Bronchial epithelial cell (primary cell): ENCODE measurements at regions not wholly inside any gene's neighbourhood (a gene's known extent, or its start where the extent isn't known, plus 50 kb on each side); places are given as distances from the start of the nearest gene placed in this dataset.

Source experiments
- DNase-seq: peaks from one replicate; pipeline ENCODE4 v3.0.0-alpha.2; 2010; ENCODE audit warnings: low read depth
- FAIRE-seq: peaks from 2 replicates; lab custom pipeline; 2011; peaks lifted over from hg19 to GRCh38; lab: Jason Lieb, UNC
- H3K27me3 ChIP-seq: 2 replicates; pipeline ENCODE4 v1.5.1; 2011; ENCODE audit warnings: low read length; ENCODE audit not compliant: control insufficient read depth, insufficient read depth
- H3K36me3 ChIP-seq: 2 replicates; pipeline ENCODE4 v1.5.1; 2011; ENCODE audit warnings: low read length; ENCODE audit not compliant: control insufficient read depth, insufficient read depth
- H3K4me3 ChIP-seq: 2 replicates; pipeline ENCODE4 v1.5.1; 2011; ENCODE audit warnings: mild to moderate bottlenecking, low read depth, low read length, control low read depth
- CTCF ChIP-seq: IDR thresholded peaks from 2 replicates; pipeline ENCODE4 v1.5.1; 2011; ENCODE audit warnings: mild to moderate bottlenecking, moderate library complexity, low read length, control low read depth, inconsistent platforms; ENCODE audit not compliant: insufficient read depth, severe bottlenecking

- DNase-seq (no peak), FAIRE-seq (peak; percentile 18)
- no peak for TF ChIP-seq CTCF
- H3K36me3 ChIP-seq: no peaks in the 10 kb centered on the region
- H3K4me3 ChIP-seq: no peak overlapping the region
- no peaks in the 10 kb centered on the region for H3K27me3 ChIP-seq
Observed at GRCh38 chr2:129777146-129777545, 202.3 kb upstream of the RAB6C start.

- no peak for FAIRE-seq
Observed at GRCh38 chr2:129777762-129778583, 201.5 kb upstream of the RAB6C start.

GRCh38 chr2:129778584-129778877 is 200.9 kb upstream of the RAB6C start:
- H3K36me3 ChIP-seq: no peaks in the 10 kb centered on the region
- FAIRE-seq (no peak), DNase-seq (no peak)
- no peaks in the 10 kb centered on the region for H3K27me3 ChIP-seq
- no peak overlapping the region for H3K4me3 ChIP-seq
- no peak for TF ChIP-seq CTCF

More at GRCh38 chr2:129777762-129778583, 201.5 kb upstream of the RAB6C start:
- H3K36me3 ChIP-seq: no peaks in the 10 kb centered on the region
- DNase-seq: no peak
- no peaks in the 10 kb centered on the region for H3K27me3 ChIP-seq
- no peak for TF ChIP-seq CTCF
- no peak overlapping the region for H3K4me3 ChIP-seq

GRCh38 chr2:129779783-129780182 is 199.7 kb upstream of the RAB6C start:
- Histone ChIP-seq H3K36me3 (no peaks in the 10 kb centered on the region), H3K4me3 (no peak overlapping the region), H3K27me3 (no peaks in the 10 kb centered on the region)
- no peak for FAIRE-seq
- no peak for TF ChIP-seq CTCF
- DNase-seq: no peak

GRCh38 chr2:129780316-129781270 is 198.9 kb upstream of the RAB6C start:
- Histone ChIP-seq H3K36me3 (no peaks in the 10 kb centered on the region), H3K27me3 (no peaks in the 10 kb centered on the region), H3K4me3 (no peak overlapping the region)
- TF ChIP-seq CTCF: no peak
- DNase-seq (no peak), FAIRE-seq (no peak)
